ENCODE measurements at regions not wholly inside any gene's neighbourhood (a gene's known extent, or its start where the extent isn't known, plus 50 kb on each side); places are given as distances from the start of the nearest gene placed in this dataset.

- TF ChIP-seq CTCF (IDR thresholded peaks at IDR 0.05) (no peak), POLR2A (IDR thresholded peaks at IDR 0.05) (no peak), POLR2AphosphoS5 (IDR thresholded peaks at IDR 0.05) (no peak)
Measured at GRCh38 chr11:123338266-123338800, 91.7 kb upstream of the GRAMD1B start.

All from stomach (tissue), 4 donors.